Mesendoderm (in vitro differentiated cells): ENCODE measurements at regions not wholly inside any gene's neighbourhood (a gene's known extent, or its start where the extent isn't known, plus 50 kb on each side); places are given as distances from the start of the nearest gene placed in this dataset.

Experiments
- DNase-seq: peaks from one replicate; pipeline ENCODE4 v3.0.0; 2013
- H2AK5ac ChIP-seq: 2 replicates; pipeline ENCODE4 v1.6.1; 2013; ENCODE audit warnings: low read length, inconsistent platforms
- H2BK120ac ChIP-seq: 2 replicates; pipeline ENCODE4 v1.6.1; 2013; ENCODE audit warnings: low read depth, mild to moderate bottlenecking, low read length, moderate library complexity, mixed read lengths
- H2BK15ac ChIP-seq: replicated peaks from 2 replicates; pipeline ENCODE4 v1.6.1; 2013; ENCODE audit warnings: low read depth, mild to moderate bottlenecking, moderate library complexity
- H2BK5ac ChIP-seq: 2 replicates; pipeline ENCODE4 v1.6.1; 2013; ENCODE audit warnings: low read length, inconsistent platforms
- H3K18ac ChIP-seq: 2 replicates; pipeline ENCODE4 v1.6.1; 2013; ENCODE audit warnings: mild to moderate bottlenecking, low read length, mixed read lengths
- H3K23ac ChIP-seq: one replicate; pipeline ENCODE4 v1.6.1; 2013; ENCODE audit warnings: low read length
- H3K27ac ChIP-seq: 2 replicates; pipeline ENCODE4 v1.5.1; 2013; ENCODE audit warnings: low read depth, mild to moderate bottlenecking, inconsistent platforms, low read length, moderate library complexity
- H3K27me3 ChIP-seq: 2 replicates; pipeline ENCODE4 v1.6.1; 2013; ENCODE audit warnings: low read length, control low read depth, mild to moderate bottlenecking, inconsistent platforms; ENCODE audit not compliant: insufficient read depth, poor library complexity
- H3K36me3 ChIP-seq: 2 replicates; pipeline ENCODE4 v1.6.1; 2013; ENCODE audit warnings: low read length, inconsistent platforms; ENCODE audit not compliant: control insufficient read depth, insufficient read depth
- H3K4ac ChIP-seq: one replicate; pipeline ENCODE4 v1.6.1; 2013; ENCODE audit warnings: low read depth, mild to moderate bottlenecking, low read length, moderate library complexity
- H3K4me1 ChIP-seq: 2 replicates; pipeline ENCODE4 v1.6.1; 2013; ENCODE audit warnings: low read depth, low read length, inconsistent platforms; ENCODE audit not compliant: control insufficient read depth
- H3K4me2 ChIP-seq: 2 replicates; pipeline ENCODE4 v1.6.1; 2013; ENCODE audit warnings: low read length
- H3K4me3 ChIP-seq: 2 replicates; pipeline ENCODE4 v1.5.1; 2013; ENCODE audit warnings: mild to moderate bottlenecking, low read length
- H3K56ac ChIP-seq: one replicate; pipeline ENCODE4 v1.6.1; 2013; ENCODE audit warnings: low read length
- H3K79me1 ChIP-seq: 2 replicates; pipeline ENCODE4 v1.6.1; 2013; ENCODE audit warnings: low read length, inconsistent platforms
- H3K79me2 ChIP-seq: 2 replicates; pipeline ENCODE4 v1.6.1; 2013; ENCODE audit warnings: mild to moderate bottlenecking, low read length; ENCODE audit not compliant: control insufficient read depth, insufficient read depth
- H3K9ac ChIP-seq: 2 replicates; pipeline ENCODE4 v1.6.1; 2013; ENCODE audit warnings: low read length, inconsistent platforms
- H4K5ac ChIP-seq: one replicate; pipeline ENCODE4 v1.6.1; 2013; ENCODE audit warnings: low read length
- H4K8ac ChIP-seq: one replicate; pipeline ENCODE4 v1.6.1; 2013; ENCODE audit warnings: low read depth, mild to moderate bottlenecking, control low read depth, low read length, moderate library complexity
- WGBS: extraction: QIAGEN DNeasy Blood & Tissue Kit; methylation state at CpG from one replicate; pipeline ENCODE4 v1.1.7; 2013; ENCODE audit warnings: low lambda C conversion rate, missing lambda C conversion rate; ENCODE audit not compliant: insufficient coverage; ENCODE audit errors: extremely low coverage; 5-methylcytosine and 5-hydroxymethylcytosine counted together

DNA sequence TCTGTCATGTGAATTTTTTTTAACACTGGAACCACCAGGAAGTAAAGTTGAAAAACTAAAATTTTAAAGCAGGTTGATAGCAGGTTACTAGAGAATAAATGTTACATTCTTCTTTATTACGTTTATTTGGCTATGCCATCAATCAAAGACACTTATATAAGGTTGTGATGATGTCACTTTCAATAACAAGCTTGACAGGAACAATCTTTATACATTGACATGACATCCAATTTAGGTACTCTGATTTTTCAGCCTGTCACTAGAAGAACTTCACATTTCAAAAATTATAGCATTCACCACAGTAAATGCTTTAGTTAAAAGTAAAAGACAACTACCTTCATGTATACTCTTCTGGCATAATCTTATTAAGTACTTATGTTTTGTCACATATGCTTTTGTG, 696.8 kb upstream of the NCAM2 start:
- Histone ChIP-seq H3K4ac (no peak overlapping the region), H3K79me1 (no peaks in the 10 kb centered on the region), H3K36me3 (no peaks in the 10 kb centered on the region), H2BK5ac (no peak overlapping the region), H3K27ac (no peak overlapping the region), H3K18ac (no peak overlapping the region), H2BK15ac (no peak overlapping the region), H2BK120ac (no peak overlapping the region), H4K5ac (no peak overlapping the region), H3K4me3 (no peak overlapping the region), H2AK5ac (no peak overlapping the region), H3K27me3 (no peaks in the 10 kb centered on the region), H3K56ac (no peak overlapping the region), H3K4me2 (no peak overlapping the region), H3K9ac (no peak overlapping the region), H4K8ac (no peak overlapping the region), H3K79me2 (no peaks in the 10 kb centered on the region), H3K23ac (no peak overlapping the region), H3K4me1 (no peaks in the 10 kb centered on the region)
- WGBS: no CpG with 5 or more reads among the region's 1 CpG
- DNase-seq: no peak

DNA sequence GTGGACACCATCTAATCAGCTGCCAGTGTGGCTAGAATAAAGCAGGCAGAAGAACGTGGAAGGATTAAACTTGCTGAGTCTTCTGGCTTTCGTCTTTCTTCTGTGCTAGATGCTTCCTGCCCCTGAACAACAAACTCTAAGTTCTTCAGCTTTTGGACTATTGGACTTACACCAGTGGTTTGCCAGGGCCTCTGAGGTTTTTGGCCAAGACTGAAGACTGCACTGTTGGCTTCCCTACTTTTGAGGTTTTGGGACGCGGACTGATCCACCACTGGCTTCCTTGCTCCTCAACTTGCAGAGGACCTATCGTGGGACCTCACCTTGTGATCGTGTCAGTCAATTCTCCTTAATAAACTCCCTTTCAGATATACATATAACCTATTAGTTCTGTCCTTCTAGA, 696.1 kb upstream of the NCAM2 start:
- Histone ChIP-seq H4K8ac (no peak overlapping the region), H2AK5ac (no peak overlapping the region), H3K79me2 (no peaks in the 10 kb centered on the region), H3K4me3 (no peak overlapping the region), H3K23ac (no peak overlapping the region), H3K27me3 (no peaks in the 10 kb centered on the region), H2BK120ac (no peak overlapping the region), H3K9ac (no peak overlapping the region), H3K4me2 (no peak overlapping the region), H3K56ac (no peak overlapping the region), H4K5ac (no peak overlapping the region), H3K79me1 (no peaks in the 10 kb centered on the region), H2BK5ac (no peak overlapping the region), H3K18ac (no peak overlapping the region), H2BK15ac (no peak overlapping the region), H3K27ac (no peak overlapping the region), H3K4me1 (no peaks in the 10 kb centered on the region), H3K4ac (no peak overlapping the region), H3K36me3 (no peaks in the 10 kb centered on the region)
- WGBS: no CpG with 5 or more reads among the region's 6 CpGs
- no peak for DNase-seq

DNA sequence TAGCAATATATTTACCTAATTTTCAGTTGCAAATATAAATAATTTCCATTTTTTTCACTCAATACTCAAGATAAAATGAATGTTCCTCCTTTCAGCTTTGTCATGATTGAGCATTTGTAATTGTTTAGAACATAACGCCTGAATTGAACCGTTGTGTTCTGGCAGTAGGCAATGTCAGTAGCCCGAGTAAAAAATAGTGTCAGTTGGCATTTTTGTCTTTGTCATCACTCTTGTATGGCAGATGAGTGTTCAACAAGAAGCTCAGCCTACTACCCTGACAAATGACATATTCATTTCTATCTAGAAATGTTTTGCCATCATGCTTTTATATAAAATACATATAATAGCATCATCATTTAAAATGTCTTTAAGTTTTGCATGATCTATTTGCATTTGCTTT, 691.4 kb upstream of the NCAM2 start:
- Histone ChIP-seq H2BK5ac (no peak overlapping the region), H2BK15ac (no peak overlapping the region), H3K4me2 (no peak overlapping the region), H3K79me1 (no peaks in the 10 kb centered on the region), H4K8ac (no peak overlapping the region), H2AK5ac (no peak overlapping the region), H3K27me3 (no peaks in the 10 kb centered on the region), H3K4me3 (no peak overlapping the region), H3K9ac (no peak overlapping the region), H2BK120ac (no peak overlapping the region), H3K18ac (no peak overlapping the region), H3K4ac (no peak overlapping the region), H4K5ac (no peak overlapping the region), H3K23ac (no peak overlapping the region), H3K4me1 (no peaks in the 10 kb centered on the region), H3K27ac (no peak overlapping the region), H3K56ac (no peak overlapping the region), H3K79me2 (no peaks in the 10 kb centered on the region), H3K36me3 (no peaks in the 10 kb centered on the region)
- no CpG with 5 or more reads among the region's 3 CpGs for WGBS
- no peak for DNase-seq

DNA sequence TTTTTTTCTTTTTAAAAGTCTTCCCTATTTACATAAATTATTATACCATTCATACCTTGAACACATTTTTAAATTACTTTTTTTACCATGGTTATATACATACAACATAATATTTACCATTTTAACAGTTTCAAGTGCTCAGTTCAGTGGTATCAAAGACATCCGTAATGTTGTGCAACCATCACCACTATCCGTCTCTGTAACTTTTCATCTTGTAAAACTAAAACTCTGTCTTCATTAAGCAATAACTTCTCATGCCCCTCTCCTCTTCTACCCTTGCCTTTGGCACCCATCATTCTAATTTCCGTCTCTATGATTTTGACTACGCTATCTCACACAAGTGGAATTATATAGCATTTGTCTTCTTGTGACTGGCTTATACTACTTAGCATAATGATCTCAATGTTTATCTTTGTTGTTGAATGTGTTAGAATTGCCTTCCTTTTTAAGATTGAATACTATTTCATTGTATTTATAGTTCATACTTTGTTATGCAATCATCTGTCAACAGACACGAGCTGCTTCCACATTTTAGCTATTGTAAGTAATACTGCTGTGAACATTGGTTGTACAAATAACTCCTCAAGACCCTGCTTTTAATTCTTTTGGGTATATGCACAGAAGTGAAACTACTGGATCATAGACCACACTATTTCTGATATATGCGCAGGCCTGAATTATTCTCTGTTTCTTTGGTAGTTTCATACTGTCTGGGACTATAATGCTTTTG, 689.5 kb upstream of the NCAM2 start:
- no CpG with 5 or more reads among the region's 6 CpGs for WGBS
- H3K4me3 ChIP-seq: no peak overlapping the region

DNA sequence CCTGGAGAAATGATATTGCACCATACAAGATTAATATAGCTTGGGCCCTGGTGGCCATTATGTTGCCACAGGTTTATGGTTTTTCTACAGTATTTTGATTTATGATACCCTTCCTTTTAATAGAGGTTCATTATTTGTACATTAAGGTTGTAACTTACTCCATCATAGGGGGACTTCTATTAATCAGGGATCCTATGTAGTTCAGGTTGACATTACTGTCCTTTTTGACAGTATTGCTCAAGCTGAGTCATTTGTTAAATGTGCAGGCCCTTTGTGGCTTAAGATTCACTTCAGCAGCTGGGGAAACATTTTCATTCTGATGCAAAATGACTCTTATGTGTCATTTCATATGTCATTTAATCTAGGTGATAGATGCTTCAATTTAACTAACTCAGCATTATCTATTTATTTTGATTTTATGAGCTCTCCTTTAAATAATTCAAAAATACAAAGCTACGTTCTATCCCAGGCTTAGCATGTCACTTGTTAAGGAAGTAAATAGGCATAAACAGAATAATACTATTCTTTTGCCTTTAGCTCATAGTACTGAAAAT, 686.9 kb upstream of the NCAM2 start:
- no peak overlapping the region for H3K4me3 ChIP-seq
- no peak overlapping the region for H2AK5ac ChIP-seq
- no peak overlapping the region for H3K27ac ChIP-seq
- H3K56ac ChIP-seq: no peak overlapping the region
- no peaks in the 10 kb centered on the region for H3K79me1 ChIP-seq
- no peak overlapping the region for H2BK120ac ChIP-seq
- H3K9ac ChIP-seq: no peak overlapping the region
- WGBS: no CpG with 5 or more reads among the region's 1 CpG
- H3K4ac ChIP-seq: no peak overlapping the region
- no peak overlapping the region for H2BK5ac ChIP-seq
- H3K4me1 ChIP-seq: no peaks in the 10 kb centered on the region
- H3K18ac ChIP-seq: no peak overlapping the region
- no peaks in the 10 kb centered on the region for H3K27me3 ChIP-seq
- H4K5ac ChIP-seq: no peak overlapping the region
- no peaks in the 10 kb centered on the region for H3K36me3 ChIP-seq
- H3K23ac ChIP-seq: no peak overlapping the region
- no peaks in the 10 kb centered on the region for H3K79me2 ChIP-seq
- H3K4me2 ChIP-seq: no peak overlapping the region
- no peak for DNase-seq
- no peak overlapping the region for H2BK15ac ChIP-seq
- H4K8ac ChIP-seq: no peak overlapping the region

More for the DNA sequence above, 689.5 kb upstream of the NCAM2 start:
- H3K36me3 ChIP-seq: no peaks in the 10 kb centered on the region
- H3K27me3 ChIP-seq: no peaks in the 10 kb centered on the region
- no peak overlapping the region for H2AK5ac ChIP-seq
- no peak overlapping the region for H4K5ac ChIP-seq
- no peak overlapping the region for H3K23ac ChIP-seq
- no peak overlapping the region for H4K8ac ChIP-seq
- H3K4me2 ChIP-seq: no peak overlapping the region
- no peak overlapping the region for H3K18ac ChIP-seq
- no peak overlapping the region for H2BK15ac ChIP-seq
- no peaks in the 10 kb centered on the region for H3K79me1 ChIP-seq
- H3K79me2 ChIP-seq: no peaks in the 10 kb centered on the region
- no peak overlapping the region for H3K56ac ChIP-seq
- DNase-seq: no peak
- H3K4ac ChIP-seq: no peak overlapping the region
- no peaks in the 10 kb centered on the region for H3K4me1 ChIP-seq
- no peak overlapping the region for H2BK120ac ChIP-seq
- H2BK5ac ChIP-seq: no peak overlapping the region
- no peak overlapping the region for H3K9ac ChIP-seq
- H3K27ac ChIP-seq: no peak overlapping the region

DNA sequence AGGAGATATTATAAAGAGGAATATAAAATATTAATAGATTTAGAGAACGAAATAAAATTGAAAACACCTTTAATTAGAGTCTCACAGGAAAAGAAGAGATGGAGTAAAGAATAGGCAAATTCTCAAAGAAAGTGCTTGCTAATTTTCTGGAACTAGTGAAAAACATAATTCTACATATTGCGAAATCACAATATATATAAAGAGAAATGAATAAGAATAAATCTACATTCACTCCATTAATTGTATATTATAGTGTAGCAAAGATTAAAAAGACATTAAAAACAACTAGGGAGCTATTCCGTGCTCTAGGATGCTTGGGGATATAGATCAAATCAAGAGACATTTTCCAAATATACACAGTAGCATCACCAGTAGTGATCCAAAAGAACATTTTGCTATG, 685.2 kb upstream of the NCAM2 start:
- Histone ChIP-seq H3K27me3 (no peaks in the 10 kb centered on the region), H3K4me1 (no peaks in the 10 kb centered on the region), H3K36me3 (no peaks in the 10 kb centered on the region), H3K27ac (no peak overlapping the region), H2AK5ac (no peak overlapping the region), H3K4me2 (no peak overlapping the region), H4K5ac (no peak overlapping the region), H3K4me3 (no peak overlapping the region), H3K56ac (no peak overlapping the region), H3K18ac (no peak overlapping the region), H3K9ac (no peak overlapping the region), H2BK5ac (no peak overlapping the region), H2BK15ac (no peak overlapping the region), H4K8ac (no peak overlapping the region), H3K79me1 (no peaks in the 10 kb centered on the region), H3K4ac (no peak overlapping the region), H2BK120ac (no peak overlapping the region), H3K23ac (no peak overlapping the region), H3K79me2 (no peaks in the 10 kb centered on the region)
- no peak for DNase-seq
- WGBS: 100% methylated on average over 1 of the region's 3 CpGs
